ENCODE measurements at regions not wholly inside any gene's neighbourhood (a gene's known extent, or its start where the extent isn't known, plus 50 kb on each side); places are given as distances from the start of the nearest gene placed in this dataset.

- TF ChIP-seq CTCF (IDR thresholded peaks at IDR 0.05; ENCODE audit: unreplicated experiment): no peak
- no peaks in the 10 kb centered on the region for H3K36me3 Mint-ChIP-seq (ENCODE audit: insufficient read depth)
- H3K4me3 Mint-ChIP-seq (ENCODE audit: low read depth): no peak overlapping the region
- H3K4me1 Mint-ChIP-seq (ENCODE audit: low read depth): no peaks in the 10 kb centered on the region
- no peaks in the 10 kb centered on the region for H3K27me3 Mint-ChIP-seq
- no peak for DNase-seq (ENCODE audit: low spot score, unreplicated experiment)
- H3K27ac Mint-ChIP-seq: no peak overlapping the region
- no peaks in the 10 kb centered on the region for H3K9me3 Mint-ChIP-seq (ENCODE audit: low read depth)
These were observed 93.9 kb upstream of the MEF2C start for GRCh38 chr5:88976914-88977313.

- no peaks in the 10 kb centered on the region for H3K27me3 Mint-ChIP-seq
- no peak for DNase-seq (ENCODE audit: low spot score, unreplicated experiment)
- H3K36me3 Mint-ChIP-seq (ENCODE audit: insufficient read depth): no peaks in the 10 kb centered on the region
- no peak overlapping the region for H3K4me3 Mint-ChIP-seq (ENCODE audit: low read depth)
- H3K4me1 Mint-ChIP-seq (ENCODE audit: low read depth): no peaks in the 10 kb centered on the region
- TF ChIP-seq CTCF (IDR thresholded peaks at IDR 0.05; ENCODE audit: unreplicated experiment): no peak
- no peak overlapping the region for H3K27ac Mint-ChIP-seq
- no peaks in the 10 kb centered on the region for H3K9me3 Mint-ChIP-seq (ENCODE audit: low read depth)
These were observed 84.9 kb upstream of the MEF2C start for GRCh38 chr5:88967633-88968585.

- no peaks in the 10 kb centered on the region for H3K27me3 Mint-ChIP-seq
- no peak overlapping the region for H3K4me3 Mint-ChIP-seq (ENCODE audit: low read depth)
- H3K9me3 Mint-ChIP-seq (ENCODE audit: low read depth): no peaks in the 10 kb centered on the region
- no peak for DNase-seq (ENCODE audit: low spot score, unreplicated experiment)
- TF ChIP-seq CTCF (IDR thresholded peaks at IDR 0.05; ENCODE audit: unreplicated experiment): no peak
- no peak overlapping the region for H3K27ac Mint-ChIP-seq
- no peaks in the 10 kb centered on the region for H3K36me3 Mint-ChIP-seq (ENCODE audit: insufficient read depth)
- no peaks in the 10 kb centered on the region for H3K4me1 Mint-ChIP-seq (ENCODE audit: low read depth)
These were observed 81.8 kb upstream of the MEF2C start for GRCh38 chr5:88964831-88965230.

GRCh38 chr5:88957013-88957412 lies 74.0 kb upstream of the MEF2C start:
- no peak for DNase-seq (ENCODE audit: low spot score, unreplicated experiment)
- H3K9me3 Mint-ChIP-seq (ENCODE audit: low read depth): no peaks in the 10 kb centered on the region
- no peaks in the 10 kb centered on the region for H3K36me3 Mint-ChIP-seq (ENCODE audit: insufficient read depth)
- peaks cover 2% of the 10 kb centered on the region for H3K4me1 Mint-ChIP-seq (ENCODE audit: low read depth)
- H3K27ac Mint-ChIP-seq: no peak overlapping the region
- no peaks in the 10 kb centered on the region for H3K27me3 Mint-ChIP-seq
- no peak overlapping the region for H3K4me3 Mint-ChIP-seq (ENCODE audit: low read depth)
- no peak for TF ChIP-seq CTCF (IDR thresholded peaks at IDR 0.05; ENCODE audit: unreplicated experiment)

- Mint-ChIP-seq H3K27me3 (no peaks in the 10 kb centered on the region), H3K27ac (no peak overlapping the region), H3K9me3 (ENCODE audit: low read depth) (no peaks in the 10 kb centered on the region), H3K4me1 (ENCODE audit: low read depth) (peaks cover 2% of the 10 kb centered on the region), H3K36me3 (ENCODE audit: insufficient read depth) (no peaks in the 10 kb centered on the region), H3K4me3 (ENCODE audit: low read depth) (no peak overlapping the region)
- TF ChIP-seq CTCF (IDR thresholded peaks at IDR 0.05; ENCODE audit: unreplicated experiment): no peak
- no peak for DNase-seq (ENCODE audit: low spot score, unreplicated experiment)
These were observed 73.4 kb upstream of the MEF2C start for GRCh38 chr5:88956416-88956815.
